H1 (cell line): ENCODE measurements at regions not wholly inside any gene's neighbourhood (a gene's known extent, or its start where the extent isn't known, plus 50 kb on each side); places are given as distances from the start of the nearest gene placed in this dataset.

Source experiments
- GABPA ChIP-seq: IDR thresholded peaks from 2 replicates; pipeline ENCODE4 v1.6.1; 2011; ENCODE audit warnings: mild to moderate bottlenecking, low read length, moderate library complexity, borderline replicate concordance; ENCODE audit not compliant: insufficient read depth
- NANOG ChIP-seq: IDR thresholded peaks from 2 replicates; pipeline ENCODE4 v1.6.1; 2011; ENCODE audit warnings: low read length, low read depth, mild to moderate bottlenecking, inconsistent platforms; ENCODE audit not compliant: insufficient read depth, poor library complexity, severe bottlenecking
- RXRA ChIP-seq: IDR thresholded peaks from 2 replicates; pipeline ENCODE4 v1.6.1; 2011; ENCODE audit warnings: low read depth, mild to moderate bottlenecking, low read length, moderate library complexity; ENCODE audit not compliant: insufficient read depth

DNA sequence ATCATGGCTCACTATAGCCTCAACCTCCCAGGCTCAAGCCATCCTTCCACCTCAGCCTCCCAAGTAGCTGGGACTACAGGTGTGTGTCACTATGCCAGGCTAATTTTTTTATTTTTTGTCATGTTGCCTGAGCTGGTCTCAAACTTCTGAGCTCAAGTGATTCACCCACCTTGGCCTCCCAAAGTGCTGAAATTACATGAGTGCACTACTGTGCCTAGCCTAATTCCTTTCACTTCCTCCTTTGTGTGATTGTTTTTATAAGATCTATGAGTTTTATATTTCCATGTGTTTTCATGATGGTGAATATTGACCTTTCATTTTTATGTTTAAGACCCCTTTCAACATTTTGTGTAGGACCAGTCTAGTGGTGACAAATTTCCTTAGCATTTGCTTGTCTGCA is 55.2 kb upstream of the IL12B start (continued):
- TF ChIP-seq NANOG (no peak), GABPA (no peak), RXRA (no peak)
